ENCODE measurements at regions not wholly inside any gene's neighbourhood (a gene's known extent, or its start where the extent isn't known, plus 50 kb on each side); places are given as distances from the start of the nearest gene placed in this dataset.
A peak's percentile ranks its signal among the peaks of the same experiment; 100 is the strongest.

- DNase-seq (ENCODE audit: low spot score) = no peak
- H3K4me2 ChIP-seq = no peak overlapping the region
- no peak overlapping the region for H2AFZ ChIP-seq
- peaks cover 3% of the 10 kb centered on the region for H3K4me1 ChIP-seq (ENCODE audit: insufficient read depth)
- no peaks in the 10 kb centered on the region for H3K36me3 ChIP-seq (replicated peaks; ENCODE audit: insufficient read depth, low read depth)
- H3K27me3 ChIP-seq = no peaks in the 10 kb centered on the region
- no peaks in the 10 kb centered on the region for H3K9me2 ChIP-seq (replicated peaks; ENCODE audit: insufficient read depth)
- H4K20me1 ChIP-seq (ENCODE audit: insufficient read depth, poor library complexity, severe bottlenecking) = no peaks in the 10 kb centered on the region
- no peaks in the 10 kb centered on the region for H3K9me3 ChIP-seq (ENCODE audit: low read depth)
- 96% methylated on average over 1 of the region's 1 CpG for WGBS (ENCODE audit: low lambda C conversion rate, missing lambda C conversion rate)
- H3K79me2 ChIP-seq = no peaks in the 10 kb centered on the region
- H3K27ac ChIP-seq = no peak overlapping the region
- H3K4me3 ChIP-seq = no peak overlapping the region
- TF ChIP-seq EZH2 (IDR thresholded peaks at IDR 0.05; ENCODE audit: borderline replicate concordance) (no peak), CTCF (IDR thresholded peaks at IDR 0.05; ENCODE audit: poor library complexity) (no peak), EZH2phosphoT487 (IDR thresholded peaks at IDR 0.05; ENCODE audit: low read depth, severe bottlenecking, unreplicated experiment) (no peak)
Measured at GRCh38 chr9:115938479-115938878, 215.1 kb upstream of the PAPPA start.

DNA sequence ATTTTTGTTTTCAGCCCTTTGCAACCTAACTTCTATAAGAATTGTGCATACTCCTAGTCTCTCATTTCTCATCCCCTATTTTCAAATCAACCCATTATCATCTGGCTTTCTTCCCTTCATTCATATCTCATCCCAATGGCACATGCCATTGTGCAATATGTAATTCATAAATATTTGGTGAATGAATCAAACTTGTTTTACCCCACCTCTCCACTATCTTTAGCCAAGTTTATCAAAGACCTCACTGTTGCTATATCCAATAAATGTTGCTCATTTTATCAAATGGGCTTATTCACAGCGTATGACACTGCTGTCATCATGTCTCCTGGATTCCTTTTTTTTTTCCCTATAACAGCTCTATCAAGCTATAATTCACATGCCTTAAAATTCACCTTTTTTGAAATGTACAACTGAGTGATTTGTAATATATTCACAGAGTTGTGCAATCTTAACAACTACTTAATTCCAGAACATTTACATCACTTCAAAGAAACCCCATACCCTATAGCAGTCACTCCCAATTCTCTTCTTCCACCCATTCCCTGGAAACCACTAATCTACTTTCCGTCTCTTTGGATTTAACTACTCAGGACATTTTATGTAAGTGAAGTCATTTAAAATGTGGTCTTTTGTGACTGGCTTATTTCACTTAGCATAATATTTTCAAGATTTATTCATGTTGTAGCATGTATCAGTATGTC is 214.4 kb upstream of the PAPPA start:
- no peaks in the 10 kb centered on the region for H3K9me2 ChIP-seq (replicated peaks; ENCODE audit: insufficient read depth)
- DNase-seq (ENCODE audit: low spot score) = no peak
- TF ChIP-seq CTCF (IDR thresholded peaks at IDR 0.05; ENCODE audit: poor library complexity) = no peak
- no peak for TF ChIP-seq EZH2phosphoT487 (IDR thresholded peaks at IDR 0.05; ENCODE audit: low read depth, severe bottlenecking, unreplicated experiment)
- no peak for TF ChIP-seq EZH2 (IDR thresholded peaks at IDR 0.05; ENCODE audit: borderline replicate concordance)
- H3K27ac ChIP-seq = no peak overlapping the region
- no peaks in the 10 kb centered on the region for H3K36me3 ChIP-seq (replicated peaks; ENCODE audit: insufficient read depth, low read depth)
- no peaks in the 10 kb centered on the region for H3K79me2 ChIP-seq
- H3K27me3 ChIP-seq = no peaks in the 10 kb centered on the region
- WGBS (ENCODE audit: low lambda C conversion rate, missing lambda C conversion rate) = 59% methylated on average over 2 of the region's 2 CpGs
- no peak overlapping the region for H2AFZ ChIP-seq
- H3K4me2 ChIP-seq = no peak overlapping the region
- no peak overlapping the region for H3K4me3 ChIP-seq
- H4K20me1 ChIP-seq (ENCODE audit: insufficient read depth, poor library complexity, severe bottlenecking) = no peaks in the 10 kb centered on the region
- H3K4me1 ChIP-seq (ENCODE audit: insufficient read depth) = peaks cover 9% of the 10 kb centered on the region
- no peaks in the 10 kb centered on the region for H3K9me3 ChIP-seq (ENCODE audit: low read depth)

GRCh38 chr9:115941561-115942315 is 211.9 kb upstream of the PAPPA start:
- no peaks in the 10 kb centered on the region for H3K79me2 ChIP-seq
- no peak for DNase-seq (ENCODE audit: low spot score)
- no peaks in the 10 kb centered on the region for H4K20me1 ChIP-seq (ENCODE audit: insufficient read depth, poor library complexity, severe bottlenecking)
- H3K27ac ChIP-seq = peak overlapping the region; percentile 89
- no peak overlapping the region for H2AFZ ChIP-seq
- no peaks in the 10 kb centered on the region for H3K27me3 ChIP-seq
- H3K9me3 ChIP-seq (ENCODE audit: low read depth) = no peaks in the 10 kb centered on the region
- 63% methylated on average over 2 of the region's 2 CpGs for WGBS (ENCODE audit: low lambda C conversion rate, missing lambda C conversion rate)
- peaks cover 21% of the 10 kb centered on the region for H3K4me1 ChIP-seq (ENCODE audit: insufficient read depth)
- no peak overlapping the region for H3K4me2 ChIP-seq
- H3K4me3 ChIP-seq = no peak overlapping the region
- no peaks in the 10 kb centered on the region for H3K36me3 ChIP-seq (replicated peaks; ENCODE audit: insufficient read depth, low read depth)
- TF ChIP-seq EZH2 (IDR thresholded peaks at IDR 0.05; ENCODE audit: borderline replicate concordance) (no peak), CTCF (IDR thresholded peaks at IDR 0.05; ENCODE audit: poor library complexity) (no peak), EZH2phosphoT487 (IDR thresholded peaks at IDR 0.05; ENCODE audit: low read depth, severe bottlenecking, unreplicated experiment) (no peak)
- no peaks in the 10 kb centered on the region for H3K9me2 ChIP-seq (replicated peaks; ENCODE audit: insufficient read depth)
